HCT116 (cell line): ENCODE measurements at regions not wholly inside any gene's neighbourhood (a gene's known extent, or its start where the extent isn't known, plus 50 kb on each side); places are given as distances from the start of the nearest gene placed in this dataset.

ENCODE experiments used
- ATAC-seq: fragments of 200-7000 bp; cut with Tn5 transposase; 2 replicates; pipeline ENCODE4 v1.9.1; 2020; ENCODE audit warnings: mild to moderate bottlenecking, moderate library complexity
- BruUV-seq: library from RNA; stranded (reverse); fragments of 400-500 nt; replicated peaks from 2 replicates; lab custom pipeline; 2021; lab: Mats Ljungman, UMichigan
- CTCF ChIA-PET: fragments of 300-600 bp; sonication (Branson Sonifier 250); formaldehyde crosslinking; loops from one replicate; lab custom pipeline; 2021; ENCODE audit warnings: antibody characterized with exemption; lab: Charles Lee
- POLR2A ChIA-PET: fragments of 300-600, 350-600 bp; sonication (Branson Sonifier 250); formaldehyde crosslinking; loops from one replicate; lab custom pipeline; 2021; ENCODE audit warnings: antibody characterized with exemption; lab: Charles Lee
- RAD21 ChIA-PET, 2 experiments: fragments of 300-600 bp; sonication (Branson Sonifier 250); formaldehyde crosslinking; loops; one replicate each; lab custom pipeline; 2023; ENCODE audit warnings: low total read pairs in 2 of 2; ENCODE audit not compliant: uncharacterized antibody in 2 of 2, unreplicated experiment in 2 of 2, low non-redundant PET in 1 of 2; lab: Charles Lee
- DNase-seq: peaks from one replicate; pipeline ENCODE4 v3.0.0-alpha.2; 2010; ENCODE audit warnings: low read depth, low spot score
- H2AFZ ChIP-seq: fragments of 200-600 bp; shearing (Covaris generic), sonication (generic); 2 replicates; pipeline ENCODE4 v1.6.1; 2017; ENCODE audit warnings: low read depth, mixed run types, mixed read lengths, antibody characterized with exemption, low read length; ENCODE audit not compliant: poor library complexity, severe bottlenecking
- H3K27ac ChIP-seq: 2 replicates; pipeline ENCODE4 v1.5.1; 2012; ENCODE audit warnings: low read depth, low read length
- H3K27me3 ChIP-seq: fragments of 200-600 bp; sonication (generic); 2 replicates; pipeline ENCODE4 v1.6.1; 2016; ENCODE audit warnings: mixed run types, low read length, mixed read lengths; ENCODE audit not compliant: insufficient read depth
- H3K36me3 ChIP-seq, 2 experiments: fragments of 200-500 bp in 1 of 2; fragments of 200-600 bp in 1 of 2; sonication (Bioruptor generic) in 1 of 2; sonication (generic) in 1 of 2; 2 replicates each; pipeline versions ENCODE4 v1.5.1 to v1.6.1; 2014 to 2016; ENCODE audit warnings: low read length in 2 of 2, inconsistent platforms in 1 of 2, mixed read lengths in 1 of 2, mixed run types in 1 of 2; ENCODE audit not compliant: insufficient read depth in 2 of 2, control insufficient read depth in 1 of 2
- H3K4me1 ChIP-seq, 2 experiments: fragments of 200-600 bp in 1 of 2; sonication (generic) in 1 of 2; 2 replicates each; pipeline versions ENCODE4 v1.5.1 to v1.6.1; 2012 to 2017; ENCODE audit warnings: low read length in 2 of 2, inconsistent platforms in 1 of 2, mild to moderate bottlenecking in 1 of 2, mixed read lengths in 1 of 2, mixed run types in 1 of 2, moderate library complexity in 1 of 2; ENCODE audit not compliant: insufficient read depth in 2 of 2, control insufficient read depth in 1 of 2
- H3K4me2 ChIP-seq: fragments of 200-600 bp; sonication (generic); 2 replicates; pipeline ENCODE4 v1.6.1; 2017; ENCODE audit warnings: mixed run types, low read length, mixed read lengths
- H3K4me3 ChIP-seq, 2 experiments: fragments of 200-600 bp in 1 of 2; sonication (generic) in 1 of 2; replicated peaks in 1 of 2; 2 replicates each; pipeline ENCODE4 v1.5.1; 2011 to 2016; ENCODE audit warnings: low read length in 2 of 2, control low read depth in 1 of 2, low read depth in 1 of 2, mild to moderate bottlenecking in 1 of 2, mixed read lengths in 1 of 2, mixed run types in 1 of 2
- H3K79me2 ChIP-seq: fragments of 200-600 bp; sonication (generic); 2 replicates; pipeline ENCODE4 v1.6.1; 2017; ENCODE audit warnings: mild to moderate bottlenecking, mixed run types, low read length, moderate library complexity, mixed read lengths; ENCODE audit not compliant: insufficient read depth
- H3K9ac ChIP-seq: fragments of 200-600 bp; sonication (generic); 2 replicates; pipeline ENCODE4 v1.6.1; 2016; ENCODE audit warnings: low read length, mixed read lengths
- H3K9me2 ChIP-seq: fragments of 200-600 bp; sonication (generic), shearing (Covaris generic); 2 replicates; pipeline ENCODE4 v1.6.1; 2017; ENCODE audit warnings: mixed run types, mild to moderate bottlenecking, moderate library complexity; ENCODE audit not compliant: insufficient read depth
- H3K9me3 ChIP-seq, 2 experiments: fragments of 200-500 bp in 1 of 2; fragments of 200-600 bp in 1 of 2; sonication (Bioruptor generic) in 1 of 2; sonication (generic) in 1 of 2; 2 replicates each; pipeline ENCODE4 v1.6.1; 2014 to 2017; ENCODE audit warnings: low read length in 2 of 2, mixed read lengths in 2 of 2, inconsistent platforms in 1 of 2, low read depth in 1 of 2, mild to moderate bottlenecking in 1 of 2, mixed run types in 1 of 2, moderate library complexity in 1 of 2; ENCODE audit not compliant: control insufficient read depth in 1 of 2, insufficient read depth in 1 of 2
- H4K20me1 ChIP-seq: fragments of 200-600 bp; sonication (generic), shearing (Covaris generic); 2 replicates; pipeline ENCODE4 v1.6.1; 2017; ENCODE audit warnings: mixed run types, mild to moderate bottlenecking, moderate library complexity; ENCODE audit not compliant: insufficient read depth
- CBX3 ChIP-seq: IDR thresholded peaks from 2 replicates; pipeline ENCODE4 v1.6.1; 2012; ENCODE audit warnings: low read depth
- CEBPB ChIP-seq: IDR thresholded peaks from 2 replicates; pipeline ENCODE4 v1.6.1; 2012; ENCODE audit warnings: low read depth
- EGR1 ChIP-seq: IDR thresholded peaks from 2 replicates; pipeline ENCODE4 v1.6.1; 2012; ENCODE audit warnings: low read depth
- ELF1 ChIP-seq: IDR thresholded peaks from 2 replicates; pipeline ENCODE4 v1.6.1; 2012; ENCODE audit warnings: low read depth, borderline replicate concordance
- FOSL1 ChIP-seq: IDR thresholded peaks from 2 replicates; pipeline ENCODE4 v1.6.1; 2012; ENCODE audit warnings: low read depth
- JUND ChIP-seq: IDR thresholded peaks from 2 replicates; pipeline ENCODE4 v1.6.1; 2012
- POLR2AphosphoS5 ChIP-seq: IDR thresholded peaks from 2 replicates; pipeline ENCODE4 v1.6.1; 2011; ENCODE audit warnings: mild to moderate bottlenecking, low read depth, low read length, moderate library complexity
- SIN3A ChIP-seq: IDR thresholded peaks from 2 replicates; pipeline ENCODE4 v1.6.1; 2012; ENCODE audit warnings: low read depth
- SRF ChIP-seq: IDR thresholded peaks from 2 replicates; pipeline ENCODE4 v1.6.1; 2012; ENCODE audit warnings: low read depth
- TCF7L2 ChIP-seq: IDR thresholded peaks from 2 replicates; pipeline ENCODE4 v1.7.0; 2011; ENCODE audit warnings: borderline replicate concordance, inconsistent platforms; ENCODE audit not compliant: insufficient read depth, insufficient read length; ENCODE audit errors: extremely low read depth
- YY1 ChIP-seq: IDR thresholded peaks from 2 replicates; pipeline ENCODE4 v1.6.1; 2011; ENCODE audit warnings: low read length, low read depth, moderate library complexity, mild to moderate bottlenecking; ENCODE audit not compliant: insufficient replicate concordance; ENCODE audit errors: extremely low read depth
- intact Hi-C: fragments of 100-400 bp; cut with micrococcal nuclease; formaldehyde crosslinking; loops from 2 replicates; pipeline ENCODE4 v1.10.0; 2022
- TF ChIP-seq, protein P1 (sequence below): IDR thresholded peaks from 2 replicates; pipeline ENCODE4 v1.6.1; 2012; ENCODE audit warnings: low read depth

- ChIA-PET POLR2A (no interaction called here), CTCF (no interaction called here)
These were observed 298.9 kb upstream of the CBLB start for GRCh38 chr3:106167728-106168127.

More at GRCh38 chr3:106167728-106168127, 298.9 kb upstream of the CBLB start:
- H3K4me1 ChIP-seq = no peaks in the 10 kb centered on the region
- BruUV-seq = no TSS peak
- no peaks in the 10 kb centered on the region for H3K27me3 ChIP-seq
- intact Hi-C loops = no loop called here
- no peaks in the 10 kb centered on the region for H3K9me3 ChIP-seq
- no peak overlapping the region for H3K27ac ChIP-seq
- H4K20me1 ChIP-seq = no peaks in the 10 kb centered on the region
- no peak for DNase-seq
- H3K79me2 ChIP-seq = no peaks in the 10 kb centered on the region
- H3K36me3 ChIP-seq = no peaks in the 10 kb centered on the region
- RAD21 ChIA-PET = no interaction called here
- H3K9me2 ChIP-seq = no peaks in the 10 kb centered on the region
- H3K9ac ChIP-seq = no peak overlapping the region
- H2AFZ ChIP-seq = no peak overlapping the region
- no peak overlapping the region for H3K4me2 ChIP-seq
- TF ChIP-seq TCF7L2 (no peak), FOSL1 (no peak), ELF1 (no peak), CEBPB (no peak), CBX3 (no peak), EGR1 (no peak), POLR2AphosphoS5 (no peak), SIN3A (no peak), JUND (no peak), SRF (no peak), YY1 (no peak)
- TF ChIP-seq, protein P1, sequence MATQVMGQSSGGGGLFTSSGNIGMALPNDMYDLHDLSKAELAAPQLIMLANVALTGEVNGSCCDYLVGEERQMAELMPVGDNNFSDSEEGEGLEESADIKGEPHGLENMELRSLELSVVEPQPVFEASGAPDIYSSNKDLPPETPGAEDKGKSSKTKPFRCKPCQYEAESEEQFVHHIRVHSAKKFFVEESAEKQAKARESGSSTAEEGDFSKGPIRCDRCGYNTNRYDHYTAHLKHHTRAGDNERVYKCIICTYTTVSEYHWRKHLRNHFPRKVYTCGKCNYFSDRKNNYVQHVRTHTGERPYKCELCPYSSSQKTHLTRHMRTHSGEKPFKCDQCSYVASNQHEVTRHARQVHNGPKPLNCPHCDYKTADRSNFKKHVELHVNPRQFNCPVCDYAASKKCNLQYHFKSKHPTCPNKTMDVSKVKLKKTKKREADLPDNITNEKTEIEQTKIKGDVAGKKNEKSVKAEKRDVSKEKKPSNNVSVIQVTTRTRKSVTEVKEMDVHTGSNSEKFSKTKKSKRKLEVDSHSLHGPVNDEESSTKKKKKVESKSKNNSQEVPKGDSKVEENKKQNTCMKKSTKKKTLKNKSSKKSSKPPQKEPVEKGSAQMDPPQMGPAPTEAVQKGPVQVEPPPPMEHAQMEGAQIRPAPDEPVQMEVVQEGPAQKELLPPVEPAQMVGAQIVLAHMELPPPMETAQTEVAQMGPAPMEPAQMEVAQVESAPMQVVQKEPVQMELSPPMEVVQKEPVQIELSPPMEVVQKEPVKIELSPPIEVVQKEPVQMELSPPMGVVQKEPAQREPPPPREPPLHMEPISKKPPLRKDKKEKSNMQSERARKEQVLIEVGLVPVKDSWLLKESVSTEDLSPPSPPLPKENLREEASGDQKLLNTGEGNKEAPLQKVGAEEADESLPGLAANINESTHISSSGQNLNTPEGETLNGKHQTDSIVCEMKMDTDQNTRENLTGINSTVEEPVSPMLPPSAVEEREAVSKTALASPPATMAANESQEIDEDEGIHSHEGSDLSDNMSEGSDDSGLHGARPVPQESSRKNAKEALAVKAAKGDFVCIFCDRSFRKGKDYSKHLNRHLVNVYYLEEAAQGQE = no peak
- no peak for ATAC-seq
- H3K4me3 ChIP-seq = no peak overlapping the region
